ENCODE measurements at regions not wholly inside any gene's neighbourhood (a gene's known extent, or its start where the extent isn't known, plus 50 kb on each side); places are given as distances from the start of the nearest gene placed in this dataset.

DNA sequence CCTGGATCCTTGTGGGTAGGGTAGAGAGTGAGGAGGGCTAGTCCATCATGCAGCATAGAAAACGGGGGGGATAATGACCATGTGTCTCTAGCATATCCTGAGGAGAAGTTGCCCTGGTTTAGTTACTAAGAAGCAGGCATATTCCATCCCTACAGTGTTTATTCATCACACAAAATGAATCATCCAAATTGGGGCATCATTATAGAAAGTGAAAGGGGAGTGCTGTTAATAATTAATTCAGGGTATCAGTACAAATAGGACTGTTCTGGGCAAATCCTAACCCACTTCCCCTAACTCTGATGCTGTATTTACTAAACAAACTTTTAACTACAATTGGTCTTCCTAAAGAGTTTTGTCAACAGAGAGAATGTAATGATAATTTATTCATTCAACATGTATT lies 281.1 kb upstream of the ARX start:
- no peak overlapping the region for H3K4me3 ChIP-seq (ENCODE audit: low read length)
- H3K36me3 ChIP-seq (ENCODE audit: insufficient read depth, low read length) = no peaks in the 10 kb centered on the region
- no peak overlapping the region for H3K4me2 ChIP-seq (ENCODE audit: low read length)
- H3K9me3 ChIP-seq (replicated peaks; ENCODE audit: low read length) = no peaks in the 10 kb centered on the region
- H3K4me1 ChIP-seq (ENCODE audit: control insufficient read depth, insufficient read depth, low read length) = no peaks in the 10 kb centered on the region
- no peaks in the 10 kb centered on the region for H3K27me3 ChIP-seq (ENCODE audit: control insufficient read depth, insufficient read depth, low read length)
- H3K9ac ChIP-seq (ENCODE audit: low read depth, low read length) = no peak overlapping the region

DNA sequence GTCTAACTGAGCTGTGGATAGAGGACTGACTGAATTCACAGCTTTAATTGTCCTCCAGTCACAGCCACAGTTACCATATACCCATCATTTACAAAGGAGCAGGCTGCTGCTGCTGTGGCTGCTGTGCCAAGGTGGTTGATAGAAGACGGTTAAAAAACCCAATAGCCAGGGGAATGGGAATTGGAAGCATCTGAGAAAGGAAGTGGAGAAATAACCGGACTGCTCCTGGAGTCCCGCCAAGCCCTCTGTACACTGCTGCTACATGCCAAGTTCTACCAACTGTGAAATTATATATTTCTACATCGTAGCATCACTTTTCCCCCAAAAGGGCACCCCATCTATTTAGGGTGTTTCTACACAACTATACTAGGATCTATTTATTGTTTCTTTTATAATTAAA lies 279.7 kb upstream of the ARX start:
- H3K9me3 ChIP-seq (replicated peaks; ENCODE audit: low read length) = no peaks in the 10 kb centered on the region
- H3K4me2 ChIP-seq (ENCODE audit: low read length) = no peak overlapping the region
- no peaks in the 10 kb centered on the region for H3K4me1 ChIP-seq (ENCODE audit: control insufficient read depth, insufficient read depth, low read length)
- no peaks in the 10 kb centered on the region for H3K27me3 ChIP-seq (ENCODE audit: control insufficient read depth, insufficient read depth, low read length)
- no peak overlapping the region for H3K4me3 ChIP-seq (ENCODE audit: low read length)
- no peak overlapping the region for H3K9ac ChIP-seq (ENCODE audit: low read depth, low read length)
- H3K36me3 ChIP-seq (ENCODE audit: insufficient read depth, low read length) = no peaks in the 10 kb centered on the region

DNA sequence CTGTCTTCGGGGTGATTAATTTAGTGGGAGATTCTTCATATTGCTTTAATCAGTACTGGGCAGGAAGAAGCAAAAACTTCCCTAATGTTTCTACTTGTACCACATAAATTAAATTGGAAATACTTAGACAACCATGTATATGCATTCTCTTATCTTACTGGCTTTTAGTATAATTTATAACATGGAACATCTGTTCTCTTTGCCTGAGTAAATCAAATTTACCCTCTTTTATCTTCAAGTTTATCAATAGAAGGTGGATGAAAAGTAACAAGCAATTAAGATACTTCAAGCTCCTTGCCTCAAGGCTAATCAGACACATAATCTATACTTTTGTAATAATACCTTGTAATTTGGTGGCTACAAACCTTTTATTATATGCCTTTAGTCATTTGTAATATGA lies 274.4 kb upstream of the ARX start:
- no peak overlapping the region for H3K9ac ChIP-seq (ENCODE audit: low read depth, low read length)
- H3K36me3 ChIP-seq (ENCODE audit: insufficient read depth, low read length) = no peaks in the 10 kb centered on the region
- no peak overlapping the region for H3K4me2 ChIP-seq (ENCODE audit: low read length)
- no peak overlapping the region for H3K4me3 ChIP-seq (ENCODE audit: low read length)
- H3K4me1 ChIP-seq (ENCODE audit: control insufficient read depth, insufficient read depth, low read length) = no peaks in the 10 kb centered on the region
- H3K27me3 ChIP-seq (ENCODE audit: control insufficient read depth, insufficient read depth, low read length) = no peaks in the 10 kb centered on the region
- no peaks in the 10 kb centered on the region for H3K9me3 ChIP-seq (replicated peaks; ENCODE audit: low read length)

DNA sequence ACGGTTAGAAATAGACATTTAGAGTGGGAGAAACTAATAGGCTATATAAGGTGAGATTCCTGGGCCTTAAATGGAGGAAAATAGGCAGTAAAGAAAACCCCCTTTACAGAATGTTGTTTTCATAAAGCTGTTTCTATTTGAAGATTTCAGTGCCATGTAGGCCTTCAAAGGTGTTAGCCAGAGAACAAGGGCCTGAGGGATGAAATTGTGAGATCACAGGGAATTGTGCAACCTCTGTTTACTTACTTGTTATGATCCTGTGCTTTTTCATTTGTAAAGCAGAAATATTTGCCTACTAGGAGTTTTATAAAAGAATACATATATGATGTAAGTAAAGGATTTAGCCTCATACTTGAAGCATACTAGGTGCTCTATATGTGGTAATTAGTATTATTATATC lies 272.9 kb upstream of the ARX start:
- Histone ChIP-seq H3K4me1 (ENCODE audit: control insufficient read depth, insufficient read depth, low read length) (no peaks in the 10 kb centered on the region), H3K27me3 (ENCODE audit: control insufficient read depth, insufficient read depth, low read length) (no peaks in the 10 kb centered on the region), H3K4me2 (ENCODE audit: low read length) (no peak overlapping the region), H3K4me3 (ENCODE audit: low read length) (no peak overlapping the region), H3K9ac (ENCODE audit: low read depth, low read length) (no peak overlapping the region), H3K9me3 (replicated peaks; ENCODE audit: low read length) (no peaks in the 10 kb centered on the region), H3K36me3 (ENCODE audit: insufficient read depth, low read length) (no peaks in the 10 kb centered on the region)

DNA sequence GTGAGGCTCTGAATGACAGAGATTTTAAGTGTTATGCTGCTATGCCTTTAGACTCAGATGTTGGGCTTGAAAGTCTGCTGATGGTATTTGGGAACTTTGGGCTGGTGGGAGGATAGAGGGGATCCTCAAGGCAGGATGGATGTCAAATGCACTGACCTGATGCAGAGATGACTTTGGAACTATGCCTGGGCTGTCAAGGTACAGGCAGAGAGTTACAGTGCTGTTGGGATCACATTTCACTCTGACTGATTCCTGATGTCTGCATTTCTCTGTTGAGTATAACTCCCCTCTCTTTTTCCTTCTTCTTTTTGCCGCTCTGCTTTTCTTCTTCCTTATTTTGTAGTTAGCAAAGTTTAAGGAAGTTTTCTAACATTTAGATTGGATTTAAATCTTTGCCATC lies 271.8 kb upstream of the ARX start:
- no peaks in the 10 kb centered on the region for H3K4me1 ChIP-seq (ENCODE audit: control insufficient read depth, insufficient read depth, low read length)
- H3K27me3 ChIP-seq (ENCODE audit: control insufficient read depth, insufficient read depth, low read length) = no peaks in the 10 kb centered on the region
- no peak overlapping the region for H3K4me3 ChIP-seq (ENCODE audit: low read length)
- H3K9me3 ChIP-seq (replicated peaks; ENCODE audit: low read length) = no peaks in the 10 kb centered on the region
- no peaks in the 10 kb centered on the region for H3K36me3 ChIP-seq (ENCODE audit: insufficient read depth, low read length)
- no peak overlapping the region for H3K9ac ChIP-seq (ENCODE audit: low read depth, low read length)
- H3K4me2 ChIP-seq (ENCODE audit: low read length) = no peak overlapping the region

DNA sequence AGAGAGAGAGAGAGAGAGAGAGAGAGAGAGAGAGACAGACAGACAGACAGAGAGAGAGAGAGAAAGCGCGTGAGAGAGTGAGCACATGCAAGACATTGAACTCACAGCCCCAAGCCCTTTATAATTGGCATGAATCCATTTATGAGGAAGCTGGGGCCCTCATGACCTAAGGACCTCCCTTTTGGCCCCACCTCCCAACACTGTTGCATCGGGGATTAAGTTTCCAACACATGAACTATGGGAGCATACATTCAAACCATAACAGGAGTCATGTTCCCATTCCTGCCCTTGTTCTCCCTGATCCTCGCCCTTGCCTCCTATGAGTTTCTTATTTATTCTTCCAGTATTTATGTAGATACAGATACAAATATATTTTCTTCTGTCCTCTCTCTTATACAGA lies 269.8 kb upstream of the ARX start:
- Histone ChIP-seq H3K4me2 (ENCODE audit: low read length) (no peak overlapping the region), H3K36me3 (ENCODE audit: insufficient read depth, low read length) (no peaks in the 10 kb centered on the region), H3K4me3 (ENCODE audit: low read length) (no peak overlapping the region), H3K27me3 (ENCODE audit: control insufficient read depth, insufficient read depth, low read length) (no peaks in the 10 kb centered on the region), H3K9me3 (replicated peaks; ENCODE audit: low read length) (no peaks in the 10 kb centered on the region), H3K4me1 (ENCODE audit: control insufficient read depth, insufficient read depth, low read length) (no peaks in the 10 kb centered on the region), H3K9ac (ENCODE audit: low read depth, low read length) (no peak overlapping the region)

DNA sequence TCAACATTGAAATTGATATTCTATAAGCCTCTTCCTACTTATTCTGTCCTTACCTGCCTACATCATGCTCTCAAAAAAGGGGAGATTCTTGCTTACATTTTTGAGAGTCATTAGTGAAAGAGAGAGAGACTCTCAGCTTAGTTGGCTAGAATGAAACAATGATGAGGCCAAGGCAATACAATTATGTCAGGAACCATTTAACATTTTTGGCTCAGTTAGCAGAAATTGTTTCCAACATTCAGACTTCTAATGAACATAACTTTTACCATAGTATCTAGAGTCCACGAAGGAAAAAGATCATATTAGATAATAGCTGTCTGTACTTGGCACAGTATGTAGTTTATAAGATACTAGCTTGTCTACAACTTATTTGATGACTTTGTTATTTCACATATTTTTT lies 263.7 kb upstream of the ARX start:
- Histone ChIP-seq H3K36me3 (ENCODE audit: insufficient read depth, low read length) (no peaks in the 10 kb centered on the region), H3K9ac (ENCODE audit: low read depth, low read length) (no peak overlapping the region), H3K9me3 (replicated peaks; ENCODE audit: low read length) (no peaks in the 10 kb centered on the region), H3K4me2 (ENCODE audit: low read length) (no peak overlapping the region), H3K4me1 (ENCODE audit: control insufficient read depth, insufficient read depth, low read length) (no peaks in the 10 kb centered on the region), H3K27me3 (ENCODE audit: control insufficient read depth, insufficient read depth, low read length) (no peaks in the 10 kb centered on the region), H3K4me3 (ENCODE audit: low read length) (no peak overlapping the region)

DNA sequence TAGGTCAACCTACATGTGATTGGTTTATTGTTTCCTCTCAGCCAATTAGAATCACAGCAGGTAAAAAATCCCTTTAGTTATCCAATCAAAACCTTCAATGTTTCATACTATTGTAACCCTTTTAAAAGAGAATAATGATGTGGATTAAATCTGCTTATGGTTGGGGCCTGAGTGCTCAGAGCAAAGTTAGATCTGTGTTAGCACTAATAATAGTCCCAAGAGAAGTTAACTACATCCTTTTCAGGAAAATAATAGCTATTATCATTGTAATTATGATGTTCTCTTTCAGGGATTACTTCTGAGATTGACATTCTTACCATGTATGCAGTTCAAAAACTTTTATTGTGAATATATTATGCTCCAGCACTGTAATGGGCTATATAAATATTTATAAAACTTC lies 262.6 kb upstream of the ARX start:
- no peaks in the 10 kb centered on the region for H3K27me3 ChIP-seq (ENCODE audit: control insufficient read depth, insufficient read depth, low read length)
- no peaks in the 10 kb centered on the region for H3K4me1 ChIP-seq (ENCODE audit: control insufficient read depth, insufficient read depth, low read length)
- H3K36me3 ChIP-seq (ENCODE audit: insufficient read depth, low read length) = no peaks in the 10 kb centered on the region
- no peak overlapping the region for H3K4me2 ChIP-seq (ENCODE audit: low read length)
- no peak overlapping the region for H3K4me3 ChIP-seq (ENCODE audit: low read length)
- peaks cover 3% of the 10 kb centered on the region for H3K9me3 ChIP-seq (replicated peaks; ENCODE audit: low read length)
- H3K9ac ChIP-seq (ENCODE audit: low read depth, low read length) = no peak overlapping the region

DNA sequence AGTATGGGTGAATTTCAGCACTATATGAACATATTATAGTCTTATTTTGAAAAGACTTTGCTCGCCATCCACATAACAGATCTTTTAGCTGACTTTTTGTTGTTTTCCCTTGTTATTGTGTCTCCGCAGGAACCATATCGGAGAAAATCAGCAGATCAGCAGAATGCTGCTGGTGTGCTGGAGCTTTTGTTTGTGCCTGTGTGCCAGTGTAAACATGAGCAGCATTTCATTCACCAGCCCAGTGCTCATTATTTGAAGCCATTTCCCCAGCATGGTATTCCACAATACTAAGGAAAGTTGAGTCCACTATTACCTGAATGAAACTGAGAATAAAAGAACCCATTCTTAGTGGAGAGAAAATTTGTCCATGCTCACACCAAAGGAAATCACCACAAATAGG lies 261.8 kb upstream of the ARX start:
- Histone ChIP-seq H3K4me2 (ENCODE audit: low read length) (no peak overlapping the region), H3K9ac (ENCODE audit: low read depth, low read length) (no peak overlapping the region), H3K4me3 (ENCODE audit: low read length) (no peak overlapping the region), H3K4me1 (ENCODE audit: control insufficient read depth, insufficient read depth, low read length) (no peaks in the 10 kb centered on the region), H3K9me3 (replicated peaks; ENCODE audit: low read length) (peaks cover 3% of the 10 kb centered on the region), H3K27me3 (ENCODE audit: control insufficient read depth, insufficient read depth, low read length) (no peaks in the 10 kb centered on the region), H3K36me3 (ENCODE audit: insufficient read depth, low read length) (no peaks in the 10 kb centered on the region)

DNA sequence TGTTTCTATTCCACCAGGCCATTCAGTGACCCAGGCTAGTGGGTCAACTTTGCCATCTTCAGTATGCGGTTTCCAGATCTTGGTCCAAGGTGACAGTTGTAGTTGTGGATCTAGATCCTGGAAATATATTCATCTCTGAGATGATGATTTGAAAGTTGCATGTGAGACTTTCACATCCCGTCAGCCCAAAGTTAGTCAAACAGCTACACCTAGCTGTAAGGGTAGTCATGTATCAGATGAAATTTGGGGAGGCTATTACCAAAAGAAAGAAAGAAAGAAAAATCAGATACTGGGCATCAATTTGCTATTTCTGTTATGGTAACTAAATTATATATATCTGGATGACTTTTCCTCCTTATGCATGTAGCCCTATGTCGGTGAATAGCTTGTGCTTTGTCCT lies 259.4 kb upstream of the ARX start:
- Histone ChIP-seq H3K9me3 (replicated peaks; ENCODE audit: low read length) (peaks cover 3% of the 10 kb centered on the region), H3K4me2 (ENCODE audit: low read length) (no peak overlapping the region), H3K9ac (ENCODE audit: low read depth, low read length) (no peak overlapping the region), H3K27me3 (ENCODE audit: control insufficient read depth, insufficient read depth, low read length) (no peaks in the 10 kb centered on the region), H3K4me1 (ENCODE audit: control insufficient read depth, insufficient read depth, low read length) (no peaks in the 10 kb centered on the region), H3K4me3 (ENCODE audit: low read length) (no peak overlapping the region), H3K36me3 (ENCODE audit: insufficient read depth, low read length) (no peaks in the 10 kb centered on the region)

DNA sequence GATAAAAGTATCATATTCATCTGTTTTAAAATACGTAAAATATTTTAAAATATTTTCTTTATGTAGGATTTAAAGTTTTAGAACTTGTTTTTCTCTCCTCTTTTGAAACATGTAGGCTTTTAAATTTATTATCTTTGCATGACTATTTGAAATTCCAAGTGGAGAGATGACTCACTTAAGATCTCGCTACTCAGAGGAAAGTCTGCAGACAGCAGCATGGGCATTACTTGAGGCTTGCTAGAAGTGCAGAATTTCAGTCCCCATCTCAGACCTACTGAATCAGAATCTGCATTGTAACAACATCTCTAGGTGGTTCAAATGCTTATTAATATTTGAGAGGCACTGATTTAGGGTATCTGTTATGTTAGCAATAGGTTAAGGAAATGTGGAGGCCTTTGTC lies 225.7 kb upstream of the ARX start:
- H3K9ac ChIP-seq (ENCODE audit: low read depth, low read length) = no peak overlapping the region
- H3K36me3 ChIP-seq (ENCODE audit: insufficient read depth, low read length) = no peaks in the 10 kb centered on the region
- no peaks in the 10 kb centered on the region for H3K9me3 ChIP-seq (replicated peaks; ENCODE audit: low read length)
- no peaks in the 10 kb centered on the region for H3K27me3 ChIP-seq (ENCODE audit: control insufficient read depth, insufficient read depth, low read length)
- H3K4me3 ChIP-seq (ENCODE audit: low read length) = no peak overlapping the region
- no peaks in the 10 kb centered on the region for H3K4me1 ChIP-seq (ENCODE audit: control insufficient read depth, insufficient read depth, low read length)
- no peak overlapping the region for H3K4me2 ChIP-seq (ENCODE audit: low read length)

DNA sequence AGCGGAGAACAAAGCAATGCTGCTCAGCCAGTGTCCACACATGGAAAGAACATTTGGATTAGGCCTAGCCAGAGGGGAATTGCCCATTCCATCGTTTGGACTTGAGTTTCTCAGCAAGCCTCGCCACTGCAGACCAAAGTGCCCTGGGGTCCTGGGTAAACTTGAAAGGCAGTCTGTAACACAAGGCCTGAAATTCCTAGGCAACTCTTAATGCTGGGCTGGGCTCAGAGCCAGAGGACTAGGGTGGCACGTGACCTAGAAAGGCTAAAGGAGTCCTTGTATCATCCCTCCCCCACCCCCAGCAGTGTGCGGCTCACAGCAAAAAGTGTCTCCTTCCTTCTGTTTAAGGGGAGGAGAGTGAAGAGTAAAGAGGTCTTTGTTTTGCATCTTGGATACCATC lies 210.4 kb upstream of the ARX start:
- H3K4me3 ChIP-seq (ENCODE audit: low read length) = no peak overlapping the region
- H3K36me3 ChIP-seq (ENCODE audit: insufficient read depth, low read length) = no peaks in the 10 kb centered on the region
- no peak overlapping the region for H3K4me2 ChIP-seq (ENCODE audit: low read length)
- H3K9me3 ChIP-seq (replicated peaks; ENCODE audit: low read length) = no peaks in the 10 kb centered on the region
- no peaks in the 10 kb centered on the region for H3K4me1 ChIP-seq (ENCODE audit: control insufficient read depth, insufficient read depth, low read length)
- H3K9ac ChIP-seq (ENCODE audit: low read depth, low read length) = no peak overlapping the region
- no peaks in the 10 kb centered on the region for H3K27me3 ChIP-seq (ENCODE audit: control insufficient read depth, insufficient read depth, low read length)

DNA sequence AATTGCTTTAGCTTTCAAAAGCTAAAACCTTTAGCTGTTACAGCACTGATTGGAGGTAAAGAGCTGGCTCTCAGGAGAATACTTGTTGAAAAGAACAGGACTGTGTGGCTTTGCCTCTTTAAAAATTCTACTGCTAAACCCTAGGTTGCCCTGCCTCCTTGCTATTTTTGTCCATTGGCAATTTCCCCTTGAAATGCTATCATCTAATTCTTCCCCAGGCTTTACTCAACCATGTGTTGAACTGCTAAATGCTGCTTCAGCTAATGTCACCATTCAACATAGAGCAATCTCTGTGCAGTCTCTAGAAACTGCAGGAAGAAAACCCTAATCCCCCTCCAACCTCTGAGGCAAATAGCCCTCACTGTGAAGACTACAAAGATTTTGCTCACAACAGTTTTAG lies 203.7 kb upstream of the ARX start:
- no peak overlapping the region for H3K4me2 ChIP-seq (ENCODE audit: low read length)
- H3K27me3 ChIP-seq (ENCODE audit: control insufficient read depth, insufficient read depth, low read length) = no peaks in the 10 kb centered on the region
- H3K36me3 ChIP-seq (ENCODE audit: insufficient read depth, low read length) = no peaks in the 10 kb centered on the region
- no peaks in the 10 kb centered on the region for H3K9me3 ChIP-seq (replicated peaks; ENCODE audit: low read length)
- H3K9ac ChIP-seq (ENCODE audit: low read depth, low read length) = no peak overlapping the region
- no peaks in the 10 kb centered on the region for H3K4me1 ChIP-seq (ENCODE audit: control insufficient read depth, insufficient read depth, low read length)
- no peak overlapping the region for H3K4me3 ChIP-seq (ENCODE audit: low read length)

Data from skeletal muscle satellite cell (primary cell).